ENCODE measurements at regions not wholly inside any gene's neighbourhood (a gene's known extent, or its start where the extent isn't known, plus 50 kb on each side); places are given as distances from the start of the nearest gene placed in this dataset.

GRCh38 chr21:39054066-39054465 is 129.2 kb downstream of the PSMG1 start:
- DNase-seq: no peak
- H3K4me1 ChIP-seq (ENCODE audit: insufficient read depth, low read length): peaks cover 12% of the 10 kb centered on the region
- CTCF ChIA-PET: no interaction called here
- no peak for TF ChIP-seq CTCF (conservative IDR thresholded peaks at IDR 0.05; ENCODE audit: low read depth, low read length)
- H3K9me2 ChIP-seq (replicated peaks; ENCODE audit: low read length): no peaks in the 10 kb centered on the region
- no peak overlapping the region for H3K27ac ChIP-seq (ENCODE audit: low read length)
- no peaks in the 10 kb centered on the region for H3K79me2 ChIP-seq (ENCODE audit: low read length)
- intact Hi-C loops (cut with micrococcal nuclease): no loop called here
- H2AFZ ChIP-seq (ENCODE audit: low read length): no peak overlapping the region
- H3K9ac ChIP-seq (ENCODE audit: low read length): no peak overlapping the region
- ATAC-seq: no peak
- H4K20me1 ChIP-seq (ENCODE audit: low read length): no peaks in the 10 kb centered on the region
- H3K4me2 ChIP-seq (ENCODE audit: low read length): no peak overlapping the region
- no peaks in the 10 kb centered on the region for H3K9me3 ChIP-seq (ENCODE audit: low read length)
- BruUV-seq (replicated peaks): no TSS peak
- no peaks in the 10 kb centered on the region for H3K36me3 ChIP-seq (ENCODE audit: low read depth, low read length)
- H3K27me3 ChIP-seq (ENCODE audit: low read length): no peaks in the 10 kb centered on the region
- no peak overlapping the region for H3K4me3 ChIP-seq (ENCODE audit: low read length)
- POLR2A ChIA-PET (ENCODE audit: unreplicated experiment): no interaction called here
- no peaks in the 10 kb centered on the region for H3F3A ChIP-seq (ENCODE audit: low read length, unreplicated experiment)

- DNase-seq (no peak), ATAC-seq (no peak)
- H3K9me2 ChIP-seq (replicated peaks; ENCODE audit: low read length): no peaks in the 10 kb centered on the region
- no peaks in the 10 kb centered on the region for H3K9me3 ChIP-seq (ENCODE audit: low read length)
- no peak overlapping the region for H3K27ac ChIP-seq (ENCODE audit: low read length)
- H3K79me2 ChIP-seq (ENCODE audit: low read length): no peaks in the 10 kb centered on the region
- H3K27me3 ChIP-seq (ENCODE audit: low read length): no peaks in the 10 kb centered on the region
- no peaks in the 10 kb centered on the region for H4K20me1 ChIP-seq (ENCODE audit: low read length)
- H3K4me2 ChIP-seq (ENCODE audit: low read length): no peak overlapping the region
- H3K4me3 ChIP-seq (ENCODE audit: low read length): no peak overlapping the region
- no peaks in the 10 kb centered on the region for H3K36me3 ChIP-seq (ENCODE audit: low read depth, low read length)
- ChIA-PET CTCF (interaction anchor here (0.6 kb wide), 1 partner anchor 250 kb away, joined by 3 read pairs; no protein-coding TSS in a partner anchor), POLR2A (ENCODE audit: unreplicated experiment) (interaction anchor here (0.5 kb wide), 1 partner anchor 80 kb away, joined by 3 read pairs; no protein-coding TSS in a partner anchor)
- no peaks in the 10 kb centered on the region for H3F3A ChIP-seq (ENCODE audit: low read length, unreplicated experiment)
- no peak overlapping the region for H3K9ac ChIP-seq (ENCODE audit: low read length)
- BruUV-seq (replicated peaks): no TSS peak
- H2AFZ ChIP-seq (ENCODE audit: low read length): no peak overlapping the region
- TF ChIP-seq CTCF (conservative IDR thresholded peaks at IDR 0.05; ENCODE audit: low read depth, low read length) (no peak), EZH2phosphoT487 (IDR thresholded peaks at IDR 0.05; ENCODE audit: borderline replicate concordance, low read length) (no peak), EZH2 (IDR thresholded peaks at IDR 0.05; ENCODE audit: low read length, unreplicated experiment) (no peak)
- intact Hi-C loops (cut with micrococcal nuclease): no loop called here
- H3K4me1 ChIP-seq (ENCODE audit: insufficient read depth, low read length): peaks cover 20% of the 10 kb centered on the region
Measured at GRCh38 chr21:39053126-39053525, 130.1 kb downstream of the PSMG1 start.

GRCh38 chr21:39052718-39053117 is 130.5 kb downstream of the PSMG1 start:
- Histone ChIP-seq H3K27ac (ENCODE audit: low read length) (no peak overlapping the region), H3K4me2 (ENCODE audit: low read length) (no peak overlapping the region), H3K27me3 (ENCODE audit: low read length) (no peaks in the 10 kb centered on the region), H4K20me1 (ENCODE audit: low read length) (no peaks in the 10 kb centered on the region), H3F3A (ENCODE audit: low read length, unreplicated experiment) (no peaks in the 10 kb centered on the region), H3K4me3 (ENCODE audit: low read length) (no peak overlapping the region), H3K9me2 (replicated peaks; ENCODE audit: low read length) (no peaks in the 10 kb centered on the region), H3K9ac (ENCODE audit: low read length) (no peak overlapping the region), H3K36me3 (ENCODE audit: low read depth, low read length) (no peaks in the 10 kb centered on the region), H3K79me2 (ENCODE audit: low read length) (no peaks in the 10 kb centered on the region), H3K4me1 (ENCODE audit: insufficient read depth, low read length) (peaks cover 24% of the 10 kb centered on the region), H2AFZ (ENCODE audit: low read length) (no peak overlapping the region), H3K9me3 (ENCODE audit: low read length) (no peaks in the 10 kb centered on the region)
- DNase-seq: no peak
- intact Hi-C loops (cut with micrococcal nuclease): no loop called here
- ChIA-PET POLR2A (ENCODE audit: unreplicated experiment) (no interaction called here), CTCF (no interaction called here)
- no peak for ATAC-seq
- no TSS peak for BruUV-seq (replicated peaks)
- TF ChIP-seq EZH2 (IDR thresholded peaks at IDR 0.05; ENCODE audit: low read length, unreplicated experiment): no peak
- TF ChIP-seq CTCF (conservative IDR thresholded peaks at IDR 0.05; ENCODE audit: low read depth, low read length): no peak
- TF ChIP-seq EZH2phosphoT487 (IDR thresholded peaks at IDR 0.05; ENCODE audit: borderline replicate concordance, low read length): no peak
